HCT116 (cell line): ENCODE measurements at regions not wholly inside any gene's neighbourhood (a gene's known extent, or its start where the extent isn't known, plus 50 kb on each side); places are given as distances from the start of the nearest gene placed in this dataset.

Source experiments
- ATAC-seq: fragments of 200-7000 bp; cut with Tn5 transposase; 2 replicates; pipeline ENCODE4 v1.9.1; 2020; ENCODE audit warnings: mild to moderate bottlenecking, moderate library complexity
- BruUV-seq: library from RNA; stranded (reverse); fragments of 400-500 nt; replicated peaks from 2 replicates; lab custom pipeline; 2021; lab: Mats Ljungman, UMichigan
- CTCF ChIA-PET: fragments of 300-600 bp; sonication (Branson Sonifier 250); formaldehyde crosslinking; loops from one replicate; lab custom pipeline; 2021; ENCODE audit warnings: antibody characterized with exemption; lab: Charles Lee
- POLR2A ChIA-PET: fragments of 300-600, 350-600 bp; sonication (Branson Sonifier 250); formaldehyde crosslinking; loops from one replicate; lab custom pipeline; 2021; ENCODE audit warnings: antibody characterized with exemption; lab: Charles Lee
- RAD21 ChIA-PET, 2 experiments: fragments of 300-600 bp; sonication (Branson Sonifier 250); formaldehyde crosslinking; loops; one replicate each; lab custom pipeline; 2023; ENCODE audit warnings: low total read pairs in 2 of 2; ENCODE audit not compliant: uncharacterized antibody in 2 of 2, unreplicated experiment in 2 of 2, low non-redundant PET in 1 of 2; lab: Charles Lee
- DNase-seq: peaks from one replicate; pipeline ENCODE4 v3.0.0-alpha.2; 2010; ENCODE audit warnings: low read depth, low spot score
- H2AFZ ChIP-seq: fragments of 200-600 bp; shearing (Covaris generic), sonication (generic); 2 replicates; pipeline ENCODE4 v1.6.1; 2017; ENCODE audit warnings: low read depth, mixed run types, mixed read lengths, antibody characterized with exemption, low read length; ENCODE audit not compliant: poor library complexity, severe bottlenecking
- H3K27ac ChIP-seq: 2 replicates; pipeline ENCODE4 v1.5.1; 2012; ENCODE audit warnings: low read depth, low read length
- H3K27me3 ChIP-seq: fragments of 200-600 bp; sonication (generic); 2 replicates; pipeline ENCODE4 v1.6.1; 2016; ENCODE audit warnings: mixed run types, low read length, mixed read lengths; ENCODE audit not compliant: insufficient read depth
- H3K36me3 ChIP-seq, 2 experiments: fragments of 200-500 bp in 1 of 2; fragments of 200-600 bp in 1 of 2; sonication (Bioruptor generic) in 1 of 2; sonication (generic) in 1 of 2; 2 replicates each; pipeline versions ENCODE4 v1.5.1 to v1.6.1; 2014 to 2016; ENCODE audit warnings: low read length in 2 of 2, inconsistent platforms in 1 of 2, mixed read lengths in 1 of 2, mixed run types in 1 of 2; ENCODE audit not compliant: insufficient read depth in 2 of 2, control insufficient read depth in 1 of 2
- H3K4me1 ChIP-seq, 2 experiments: fragments of 200-600 bp in 1 of 2; sonication (generic) in 1 of 2; 2 replicates each; pipeline versions ENCODE4 v1.5.1 to v1.6.1; 2012 to 2017; ENCODE audit warnings: low read length in 2 of 2, inconsistent platforms in 1 of 2, mild to moderate bottlenecking in 1 of 2, mixed read lengths in 1 of 2, mixed run types in 1 of 2, moderate library complexity in 1 of 2; ENCODE audit not compliant: insufficient read depth in 2 of 2, control insufficient read depth in 1 of 2
- H3K4me2 ChIP-seq: fragments of 200-600 bp; sonication (generic); 2 replicates; pipeline ENCODE4 v1.6.1; 2017; ENCODE audit warnings: mixed run types, low read length, mixed read lengths
- H3K4me3 ChIP-seq, 2 experiments: fragments of 200-600 bp in 1 of 2; sonication (generic) in 1 of 2; replicated peaks in 1 of 2; 2 replicates each; pipeline ENCODE4 v1.5.1; 2011 to 2016; ENCODE audit warnings: low read length in 2 of 2, control low read depth in 1 of 2, low read depth in 1 of 2, mild to moderate bottlenecking in 1 of 2, mixed read lengths in 1 of 2, mixed run types in 1 of 2
- H3K79me2 ChIP-seq: fragments of 200-600 bp; sonication (generic); 2 replicates; pipeline ENCODE4 v1.6.1; 2017; ENCODE audit warnings: mild to moderate bottlenecking, mixed run types, low read length, moderate library complexity, mixed read lengths; ENCODE audit not compliant: insufficient read depth
- H3K9ac ChIP-seq: fragments of 200-600 bp; sonication (generic); 2 replicates; pipeline ENCODE4 v1.6.1; 2016; ENCODE audit warnings: low read length, mixed read lengths
- H3K9me2 ChIP-seq: fragments of 200-600 bp; sonication (generic), shearing (Covaris generic); 2 replicates; pipeline ENCODE4 v1.6.1; 2017; ENCODE audit warnings: mixed run types, mild to moderate bottlenecking, moderate library complexity; ENCODE audit not compliant: insufficient read depth
- H3K9me3 ChIP-seq, 2 experiments: fragments of 200-500 bp in 1 of 2; fragments of 200-600 bp in 1 of 2; sonication (Bioruptor generic) in 1 of 2; sonication (generic) in 1 of 2; 2 replicates each; pipeline ENCODE4 v1.6.1; 2014 to 2017; ENCODE audit warnings: low read length in 2 of 2, mixed read lengths in 2 of 2, inconsistent platforms in 1 of 2, low read depth in 1 of 2, mild to moderate bottlenecking in 1 of 2, mixed run types in 1 of 2, moderate library complexity in 1 of 2; ENCODE audit not compliant: control insufficient read depth in 1 of 2, insufficient read depth in 1 of 2
- H4K20me1 ChIP-seq: fragments of 200-600 bp; sonication (generic), shearing (Covaris generic); 2 replicates; pipeline ENCODE4 v1.6.1; 2017; ENCODE audit warnings: mixed run types, mild to moderate bottlenecking, moderate library complexity; ENCODE audit not compliant: insufficient read depth
- CBX3 ChIP-seq: IDR thresholded peaks from 2 replicates; pipeline ENCODE4 v1.6.1; 2012; ENCODE audit warnings: low read depth
- CEBPB ChIP-seq: IDR thresholded peaks from 2 replicates; pipeline ENCODE4 v1.6.1; 2012; ENCODE audit warnings: low read depth
- ELF1 ChIP-seq: IDR thresholded peaks from 2 replicates; pipeline ENCODE4 v1.6.1; 2012; ENCODE audit warnings: low read depth, borderline replicate concordance
- EZH2phosphoT487 ChIP-seq: fragments of 200-600 bp; IDR thresholded peaks from 2 replicates; pipeline ENCODE4 v1.6.1; 2018; ENCODE audit warnings: antibody characterized with exemption, borderline replicate concordance
- JUND ChIP-seq: IDR thresholded peaks from 2 replicates; pipeline ENCODE4 v1.6.1; 2012
- POLR2A ChIP-seq: IDR thresholded peaks from 2 replicates; pipeline ENCODE4 v1.7.0; 2011; ENCODE audit warnings: borderline replicate concordance; ENCODE audit not compliant: insufficient read depth, insufficient read length; ENCODE audit errors: extremely low read depth
- POLR2AphosphoS5 ChIP-seq: IDR thresholded peaks from 2 replicates; pipeline ENCODE4 v1.6.1; 2011; ENCODE audit warnings: mild to moderate bottlenecking, low read depth, low read length, moderate library complexity
- SP1 ChIP-seq: IDR thresholded peaks from 2 replicates; pipeline ENCODE4 v1.6.1; 2012; ENCODE audit warnings: low read depth
- ZFX ChIP-seq: fragments of 450-650 bp; IDR thresholded peaks from 2 replicates; pipeline ENCODE4 v1.6.1; 2017
- intact Hi-C: fragments of 100-400 bp; cut with micrococcal nuclease; formaldehyde crosslinking; loops from 2 replicates; pipeline ENCODE4 v1.10.0; 2022
- TF ChIP-seq, protein P1 (sequence below): IDR thresholded peaks from 2 replicates; pipeline ENCODE4 v1.6.1; 2012

DNA sequence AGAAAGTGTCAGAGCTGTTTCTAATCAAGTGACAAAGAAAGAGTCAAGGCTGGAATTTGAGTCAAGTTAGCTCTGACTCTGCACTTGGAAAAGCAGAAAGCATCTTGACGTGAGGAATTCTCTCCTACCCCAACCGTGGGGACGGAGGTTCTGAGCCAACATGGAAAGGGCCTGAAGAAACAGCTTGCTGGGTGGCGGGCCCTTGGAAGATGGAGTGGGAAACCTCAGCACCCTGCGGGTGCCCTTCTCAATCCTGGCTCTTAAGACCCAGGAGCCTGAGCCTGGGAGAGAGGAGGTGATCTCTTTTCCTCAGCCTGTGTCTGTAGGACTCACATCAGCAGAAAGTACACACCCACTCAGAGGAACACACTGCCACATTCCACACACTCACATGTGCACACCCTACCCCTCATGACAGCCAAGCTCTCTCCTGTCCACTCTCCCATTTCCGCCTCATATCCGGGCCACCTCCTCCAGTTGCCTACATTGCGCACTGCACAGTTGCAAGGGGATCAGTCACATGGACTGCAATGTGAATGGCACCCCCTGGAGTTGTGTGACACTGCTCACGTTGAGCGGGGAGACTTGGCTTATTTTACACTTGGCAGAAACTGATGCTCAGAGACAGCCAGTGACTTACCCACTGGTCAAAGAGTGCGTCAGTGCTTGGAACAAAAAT, 101.5 kb upstream of the SLC6A6 start:
- H3K36me3 ChIP-seq = no peaks in the 10 kb centered on the region
- no peaks in the 10 kb centered on the region for H3K9me3 ChIP-seq
- H3K27ac ChIP-seq = no peak overlapping the region
- ATAC-seq (0 out of 2 replicates have a peak, but pooled peaks have one; percentile 42), DNase-seq (no peak)
- ChIA-PET CTCF (no interaction called here), POLR2A (no interaction called here), RAD21 (no interaction called here)
- BruUV-seq = no TSS peak
- H3K4me3 ChIP-seq = no peak overlapping the region
- no peaks in the 10 kb centered on the region for H3K4me1 ChIP-seq
- H3K9ac ChIP-seq = no peak overlapping the region
- H3K27me3 ChIP-seq = no peaks in the 10 kb centered on the region; the same call in 1 of the 2 replicates
- intact Hi-C loops = no loop called here
- H3K4me2 ChIP-seq = no peak overlapping the region
- no peaks in the 10 kb centered on the region for H4K20me1 ChIP-seq
- H3K79me2 ChIP-seq = no peaks in the 10 kb centered on the region
- TF ChIP-seq ELF1 (no peak), SP1 (no peak), ZFX (no peak), POLR2A (no peak)
- no peak overlapping the region for H2AFZ ChIP-seq
- H3K9me2 ChIP-seq = no peaks in the 10 kb centered on the region

DNA sequence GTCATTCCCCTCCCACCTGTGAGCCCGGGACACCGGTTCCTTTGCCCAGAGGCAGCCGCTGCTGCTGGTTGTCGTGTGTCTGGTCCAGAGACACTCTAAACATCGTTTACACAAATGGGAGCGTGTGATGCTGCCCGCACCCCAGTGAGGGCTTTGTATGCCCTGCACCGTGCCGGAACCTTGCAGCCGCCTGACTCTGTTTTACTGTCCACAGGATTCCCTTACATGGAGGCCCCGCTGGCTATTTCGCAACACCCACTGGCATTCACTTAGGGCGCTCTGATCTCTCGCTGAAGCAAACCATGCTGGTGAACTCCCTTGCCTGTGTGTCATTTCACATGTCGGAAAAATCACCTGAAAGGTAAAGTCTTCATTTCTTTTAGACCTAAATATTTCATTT, 100.8 kb upstream of the SLC6A6 start:
- H3K9me2 ChIP-seq = no peaks in the 10 kb centered on the region
- ChIA-PET CTCF (no interaction called here), POLR2A (no interaction called here), RAD21 (no interaction called here)
- no peak overlapping the region for H3K4me2 ChIP-seq
- no peak overlapping the region for H2AFZ ChIP-seq
- no peaks in the 10 kb centered on the region for H3K79me2 ChIP-seq
- no peaks in the 10 kb centered on the region for H3K9me3 ChIP-seq
- no peak for DNase-seq
- H4K20me1 ChIP-seq = no peaks in the 10 kb centered on the region
- no peak for TF ChIP-seq CBX3
- TF ChIP-seq POLR2AphosphoS5 = no peak
- TF ChIP-seq CEBPB = 0 out of 2 replicates have a peak, but pooled peaks have one; percentile 28
- TF ChIP-seq, protein P1, sequence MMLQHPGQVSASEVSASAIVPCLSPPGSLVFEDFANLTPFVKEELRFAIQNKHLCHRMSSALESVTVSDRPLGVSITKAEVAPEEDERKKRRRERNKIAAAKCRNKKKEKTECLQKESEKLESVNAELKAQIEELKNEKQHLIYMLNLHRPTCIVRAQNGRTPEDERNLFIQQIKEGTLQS = no peak
- no peak for TF ChIP-seq JUND
- no peak for TF ChIP-seq EZH2phosphoT487
- ATAC-seq = no peak
- H3K27me3 ChIP-seq = no peaks in the 10 kb centered on the region; the same call in 1 of the 2 replicates
- H3K4me1 ChIP-seq = no peaks in the 10 kb centered on the region
- no peak overlapping the region for H3K27ac ChIP-seq
- H3K9ac ChIP-seq = no peak overlapping the region
- no peaks in the 10 kb centered on the region for H3K36me3 ChIP-seq
- H3K4me3 ChIP-seq = no peak overlapping the region
- BruUV-seq = no TSS peak
- intact Hi-C loops = no loop called here
